GM12872 (cell line): ENCODE measurements at regions not wholly inside any gene's neighbourhood (a gene's known extent, or its start where the extent isn't known, plus 50 kb on each side); places are given as distances from the start of the nearest gene placed in this dataset.

ENCODE experiments used
- TF ChIP-seq, protein P1 (sequence below): IDR thresholded peaks from 3 replicates; pipeline ENCODE4 v1.5.1; 2011; ENCODE audit warnings: low read depth, mild to moderate bottlenecking, low read length, moderate library complexity; ENCODE audit not compliant: insufficient read depth

DNA sequence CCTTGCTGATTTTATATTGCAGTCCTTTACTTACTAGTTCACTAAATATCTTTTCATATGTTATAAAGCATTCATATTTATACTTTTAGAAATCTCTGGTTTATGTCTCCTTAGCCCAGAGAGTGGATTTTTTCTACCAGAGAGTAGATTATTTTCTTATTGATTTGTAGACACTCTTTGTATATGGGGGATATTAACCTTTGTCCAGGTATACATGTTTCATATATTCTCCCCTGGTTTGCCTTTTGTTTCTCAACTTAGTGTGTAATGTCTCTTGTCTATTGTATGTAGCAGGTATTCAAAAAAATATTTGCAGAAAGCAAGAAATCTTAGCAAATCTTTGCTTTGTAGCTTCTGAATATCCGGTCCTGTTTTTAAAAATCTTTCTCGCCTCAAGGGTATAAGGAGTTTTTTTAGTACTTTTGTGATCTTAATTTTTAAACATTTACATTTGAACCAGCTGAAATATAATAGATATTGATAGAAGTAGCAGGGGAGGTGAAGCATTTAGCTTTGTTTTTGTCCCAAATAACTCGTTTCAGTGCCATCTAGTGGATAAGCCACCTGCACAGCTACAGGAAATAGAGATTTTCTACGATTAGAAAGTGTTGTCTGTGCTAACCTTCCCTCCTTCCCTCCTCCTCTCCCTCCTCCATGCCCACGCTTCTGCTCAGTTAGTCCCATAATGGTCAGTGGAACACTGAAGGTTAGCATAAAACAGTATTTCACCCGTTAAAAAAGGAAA lies 97.0 kb downstream of the PHETA1 start:
- TF ChIP-seq, protein P1, sequence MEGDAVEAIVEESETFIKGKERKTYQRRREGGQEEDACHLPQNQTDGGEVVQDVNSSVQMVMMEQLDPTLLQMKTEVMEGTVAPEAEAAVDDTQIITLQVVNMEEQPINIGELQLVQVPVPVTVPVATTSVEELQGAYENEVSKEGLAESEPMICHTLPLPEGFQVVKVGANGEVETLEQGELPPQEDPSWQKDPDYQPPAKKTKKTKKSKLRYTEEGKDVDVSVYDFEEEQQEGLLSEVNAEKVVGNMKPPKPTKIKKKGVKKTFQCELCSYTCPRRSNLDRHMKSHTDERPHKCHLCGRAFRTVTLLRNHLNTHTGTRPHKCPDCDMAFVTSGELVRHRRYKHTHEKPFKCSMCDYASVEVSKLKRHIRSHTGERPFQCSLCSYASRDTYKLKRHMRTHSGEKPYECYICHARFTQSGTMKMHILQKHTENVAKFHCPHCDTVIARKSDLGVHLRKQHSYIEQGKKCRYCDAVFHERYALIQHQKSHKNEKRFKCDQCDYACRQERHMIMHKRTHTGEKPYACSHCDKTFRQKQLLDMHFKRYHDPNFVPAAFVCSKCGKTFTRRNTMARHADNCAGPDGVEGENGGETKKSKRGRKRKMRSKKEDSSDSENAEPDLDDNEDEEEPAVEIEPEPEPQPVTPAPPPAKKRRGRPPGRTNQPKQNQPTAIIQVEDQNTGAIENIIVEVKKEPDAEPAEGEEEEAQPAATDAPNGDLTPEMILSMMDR = peak; percentile 36; the same call in 2 of the 3 replicates

DNA sequence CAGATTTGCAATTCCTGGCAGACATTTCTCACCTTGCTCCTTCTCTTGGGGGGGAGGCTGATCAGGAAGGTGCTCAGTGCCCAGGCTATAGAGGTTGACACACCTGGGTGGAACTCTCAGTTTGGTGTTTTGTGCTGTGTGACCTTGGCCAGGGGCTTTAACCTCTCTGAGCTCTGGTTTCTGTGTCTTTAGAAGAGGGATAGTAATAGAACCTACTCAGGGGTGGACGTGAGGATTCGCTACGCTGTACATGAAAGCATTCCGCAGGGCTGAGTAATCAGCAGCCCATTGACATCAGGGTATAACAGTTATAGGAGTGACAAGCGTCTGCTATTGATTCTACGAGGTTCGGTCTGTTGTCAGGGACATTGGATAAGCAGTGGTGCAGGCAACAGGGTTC lies 98.1 kb downstream of the PHETA1 start:
- TF ChIP-seq, protein P1 = no peak

DNA sequence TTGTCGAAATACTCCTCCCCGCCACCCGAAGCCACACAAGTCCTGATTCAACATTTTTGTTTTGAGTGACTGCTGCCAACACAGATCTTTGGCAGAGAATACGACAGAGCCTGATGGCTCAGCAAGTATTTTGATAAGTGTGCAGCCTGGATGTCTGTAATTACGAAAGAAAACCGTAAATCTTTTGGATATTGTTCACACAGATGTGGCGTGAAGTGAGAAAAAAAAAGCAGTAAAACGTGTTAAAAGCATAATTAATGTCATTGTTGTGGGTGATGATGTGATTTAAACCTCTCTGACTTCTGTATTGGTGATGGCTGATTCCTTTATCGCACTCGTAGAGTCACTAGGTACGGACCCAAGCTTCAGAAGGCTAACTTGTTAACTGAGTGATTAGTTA lies 98.7 kb downstream of the PHETA1 start:
- TF ChIP-seq, protein P1 = no peak

DNA sequence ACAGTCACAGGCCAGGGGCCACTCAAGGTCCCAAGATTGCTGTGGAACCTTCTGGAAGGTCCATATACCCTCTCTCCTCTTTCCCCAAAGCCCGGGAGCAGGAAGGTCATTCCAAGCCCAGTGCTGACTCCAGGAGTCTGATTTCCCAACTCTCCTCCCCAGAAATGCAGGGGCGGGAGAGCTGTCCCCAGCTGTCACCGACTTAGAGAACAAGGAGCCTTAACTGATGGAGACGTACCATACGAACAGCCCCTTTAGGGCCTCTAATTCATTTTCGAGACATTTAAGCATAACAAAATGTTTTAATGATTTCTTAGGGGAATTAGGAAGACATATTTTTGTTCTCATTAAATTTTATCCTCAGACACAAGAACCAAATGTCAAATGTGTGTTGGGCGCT lies 99.2 kb downstream of the PHETA1 start:
- TF ChIP-seq, protein P1 = no peak

DNA sequence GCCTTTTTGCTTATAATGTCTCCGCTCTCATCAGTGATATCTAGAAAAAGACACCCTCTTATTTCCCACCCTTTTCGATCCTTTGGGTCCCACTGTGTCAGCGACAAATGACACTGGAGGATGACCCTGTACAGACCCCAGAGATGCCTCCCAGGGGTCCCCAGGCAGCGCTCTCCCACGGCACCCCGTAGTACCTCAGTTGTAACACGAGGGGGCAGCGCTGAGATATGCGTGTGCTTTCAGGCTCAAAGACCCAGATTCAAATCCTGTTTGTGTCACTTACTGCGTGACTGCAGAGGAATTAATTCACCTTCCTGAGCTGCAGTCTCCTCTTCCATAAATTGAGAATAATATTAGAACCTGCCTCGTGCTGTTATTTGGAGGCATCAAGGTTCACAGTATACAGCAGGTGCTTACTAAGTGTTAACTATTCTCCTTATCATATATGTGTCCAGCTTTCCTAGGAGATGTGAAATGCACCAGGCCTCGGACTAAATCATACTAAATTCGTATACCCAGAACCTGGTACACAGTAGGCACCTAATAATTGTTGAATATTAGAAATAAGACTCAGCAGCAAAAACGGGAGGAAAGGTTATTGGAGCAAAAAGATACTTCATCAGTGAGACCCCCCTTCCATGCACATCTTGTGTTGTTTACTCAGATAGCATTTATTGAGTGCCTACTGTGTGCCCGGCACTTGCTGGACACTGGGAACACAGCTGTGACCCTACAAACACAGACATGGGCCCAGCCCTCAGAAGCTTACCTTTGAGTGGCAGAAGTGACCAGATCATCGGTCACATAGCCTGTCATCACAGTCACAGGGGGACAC lies 99.9 kb downstream of the PHETA1 start:
- TF ChIP-seq, protein P1 = peak; percentile 73

DNA sequence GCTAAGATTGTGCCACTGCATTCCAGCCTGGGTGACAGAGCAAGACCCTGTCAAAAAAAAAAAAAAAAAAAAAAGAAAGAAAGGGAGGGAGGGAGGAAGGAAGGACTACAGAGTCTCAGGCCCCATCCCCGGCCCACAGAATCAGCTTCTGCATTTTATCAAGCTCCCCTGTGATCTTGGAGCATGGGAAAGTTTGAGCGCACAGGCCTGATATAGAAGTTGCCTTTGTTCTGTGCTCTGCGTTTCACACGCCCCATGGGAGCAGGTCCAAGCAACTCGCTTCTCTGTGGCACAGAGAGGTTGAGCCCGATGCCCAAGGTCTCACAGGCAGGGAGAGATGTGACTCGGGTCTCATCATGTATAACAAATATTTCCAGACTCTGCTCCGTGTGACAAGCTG lies 101.8 kb downstream of the PHETA1 start:
- TF ChIP-seq, protein P1 = no peak

DNA sequence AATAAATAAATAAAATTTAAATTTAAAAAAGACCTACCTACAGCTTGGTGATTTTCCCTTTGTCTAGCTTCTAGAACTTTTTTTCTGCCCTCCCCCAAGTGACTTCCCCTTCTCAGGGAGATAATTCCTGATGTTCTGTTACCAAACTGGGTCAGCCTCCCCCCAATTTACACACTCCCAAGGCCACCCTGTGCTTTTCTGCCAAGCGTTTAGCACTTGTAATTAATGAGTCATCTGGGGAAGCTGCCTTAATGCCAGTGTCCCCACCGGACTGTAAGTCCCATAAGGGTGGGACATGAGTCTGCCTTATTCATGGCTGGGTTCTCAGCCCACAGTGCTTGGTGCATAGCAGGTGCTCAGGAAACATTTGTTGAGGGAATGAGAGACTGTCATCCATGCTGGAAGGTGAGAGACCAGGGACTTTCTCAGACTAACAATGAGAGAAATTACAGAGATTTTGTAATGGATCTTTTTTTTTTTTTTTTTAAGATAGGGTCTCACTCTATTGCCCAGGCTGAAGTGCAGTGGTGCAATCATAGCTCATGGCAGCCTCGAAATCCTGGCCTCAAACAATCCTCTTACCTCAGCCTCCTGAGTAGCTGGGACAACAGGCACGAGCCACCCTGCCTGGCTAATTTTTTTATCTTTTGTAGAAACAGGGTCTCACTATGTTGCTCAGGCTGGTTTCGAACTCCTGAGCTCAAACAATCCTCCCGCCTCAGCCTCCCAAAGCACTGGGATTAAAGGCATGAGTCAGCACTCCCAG lies 106.8 kb downstream of the PHETA1 start:
- TF ChIP-seq, protein P1 = no peak
